ENCODE measurements at regions not wholly inside any gene's neighbourhood (a gene's known extent, or its start where the extent isn't known, plus 50 kb on each side); places are given as distances from the start of the nearest gene placed in this dataset.

GRCh38 chr4:104394406-104395167 is 100.1 kb downstream of the CXXC4 start:
- TF ChIP-seq CTCF (IDR thresholded peaks at IDR 0.05 in 2 of 3, conservative IDR thresholded peaks at IDR 0.05 in 1 of 3; ENCODE audit: insufficient read depth in 2 of 3, low read depth in 1 of 3, low read length in 3 of 3) (no peak), SRF (CRISPR knock-in tag; IDR thresholded peaks at IDR 0.05) (no peak), CEBPB (tag; IDR thresholded peaks at IDR 0.05) (no peak), ZNF23 (CRISPR knock-in tag; IDR thresholded peaks at IDR 0.05) (no peak), JUNB (CRISPR knock-in tag; conservative IDR thresholded peaks at IDR 0.05) (no peak), POLR2A (conservative IDR thresholded peaks at IDR 0.05) (no peak), SREBF1 (IDR thresholded peaks at IDR 0.05; ENCODE audit: borderline replicate concordance, low read depth, low read length) (no peak)
